Breast epithelium (tissue), 4 donors: ENCODE measurements at regions not wholly inside any gene's neighbourhood (a gene's known extent, or its start where the extent isn't known, plus 50 kb on each side); places are given as distances from the start of the nearest gene placed in this dataset.

Experiments
- DNase-seq, 2 donors: peaks; one replicate each; pipeline ENCODE4 v3.0.0-alpha.2; 2019; ENCODE audit warnings: low spot score in 2 of 2
- H3K27ac ChIP-seq, 2 donors: fragments of 200-600 bp; sonication (generic) in 1 of 2; one replicate each; pipeline ENCODE4 v1.5.1; 2016 to 2019; ENCODE audit warnings: mild to moderate bottlenecking in 1 of 2
- H3K27me3 ChIP-seq, 2 donors: fragments of 200-600 bp; sonication (generic) in 1 of 2; one replicate each; pipeline versions ENCODE4 v1.5.1 to v1.6.0; 2017 to 2019; ENCODE audit warnings: control low read depth in 1 of 2, mild to moderate bottlenecking in 1 of 2
- H3K36me3 ChIP-seq: fragments of 200-600 bp; one replicate; pipeline ENCODE4 v1.5.1; 2019
- H3K4me1 ChIP-seq, 2 donors: fragments of 200-600 bp; sonication (generic); one replicate each; pipeline ENCODE4 v1.5.1; 2016 to 2019; ENCODE audit warnings: control low read depth in 1 of 2
- H3K4me3 ChIP-seq, 3 donors: fragments of 200-600 bp; sonication (generic); 1 replicate in 2 of 3; 2 replicates in 1 of 3; pipeline ENCODE4 v1.5.1; 2016 to 2019; ENCODE audit warnings: mild to moderate bottlenecking in 3 of 3, moderate library complexity in 2 of 3
- H3K9me3 ChIP-seq, 2 donors: fragments of 200-600 bp; sonication (generic) in 1 of 2; one replicate each; pipeline ENCODE4 v1.5.1; 2016 to 2019; ENCODE audit warnings: control low read depth in 1 of 2
- POLR2A ChIP-seq: fragments of 450-650 bp; IDR thresholded peaks from one replicate; pipeline ENCODE4 v1.6.1; 2016; ENCODE audit warnings: antibody characterized with exemption, mild to moderate bottlenecking, moderate library complexity
- POLR2AphosphoS5 ChIP-seq, 3 donors: sonication (generic); formaldehyde crosslinking; IDR thresholded peaks; one replicate each; pipeline ENCODE4 v1.6.1; 2017; ENCODE audit warnings: antibody characterized with exemption in 3 of 3
- intact Hi-C: fragments of 100-400 bp; cut with DNase I; formaldehyde crosslinking; loops from one replicate; pipeline ENCODE4 v1.15.1; 2023; ENCODE audit warnings: low total_unique reads
- TF ChIP-seq, protein P1 (sequence below), 3 donors: fragments of 450-650 bp; IDR thresholded peaks; one replicate each; pipeline ENCODE4 v1.5.1; 2016 to 2017; ENCODE audit warnings: antibody characterized with exemption in 3 of 3, mild to moderate bottlenecking in 3 of 3, moderate library complexity in 3 of 3

DNA sequence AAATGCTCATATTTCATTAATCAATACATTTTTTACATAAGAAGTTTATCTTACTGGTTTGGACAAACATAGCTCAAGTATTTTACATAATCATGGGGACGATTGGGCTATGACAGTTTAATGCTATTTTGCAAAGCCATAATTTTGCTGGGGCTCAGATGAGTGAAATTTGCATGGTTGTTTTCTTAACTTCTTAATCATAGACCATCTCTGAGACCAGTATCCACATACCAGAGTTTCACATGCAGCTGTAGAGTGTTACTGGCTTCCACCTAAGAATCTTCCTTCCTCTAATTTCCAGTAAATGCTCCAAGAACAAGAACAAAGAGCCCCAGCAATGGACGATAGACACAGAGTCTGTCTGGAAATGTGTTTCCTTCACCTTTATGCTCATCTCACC, 303.0 kb upstream of the TMEM132C start:
- H3K9me3 ChIP-seq = peaks cover 0 to 25% of the 10 kb centered on the region in 2 donors
- intact Hi-C loops = no loop called here
- no peak for TF ChIP-seq POLR2A
- TF ChIP-seq, protein P1, sequence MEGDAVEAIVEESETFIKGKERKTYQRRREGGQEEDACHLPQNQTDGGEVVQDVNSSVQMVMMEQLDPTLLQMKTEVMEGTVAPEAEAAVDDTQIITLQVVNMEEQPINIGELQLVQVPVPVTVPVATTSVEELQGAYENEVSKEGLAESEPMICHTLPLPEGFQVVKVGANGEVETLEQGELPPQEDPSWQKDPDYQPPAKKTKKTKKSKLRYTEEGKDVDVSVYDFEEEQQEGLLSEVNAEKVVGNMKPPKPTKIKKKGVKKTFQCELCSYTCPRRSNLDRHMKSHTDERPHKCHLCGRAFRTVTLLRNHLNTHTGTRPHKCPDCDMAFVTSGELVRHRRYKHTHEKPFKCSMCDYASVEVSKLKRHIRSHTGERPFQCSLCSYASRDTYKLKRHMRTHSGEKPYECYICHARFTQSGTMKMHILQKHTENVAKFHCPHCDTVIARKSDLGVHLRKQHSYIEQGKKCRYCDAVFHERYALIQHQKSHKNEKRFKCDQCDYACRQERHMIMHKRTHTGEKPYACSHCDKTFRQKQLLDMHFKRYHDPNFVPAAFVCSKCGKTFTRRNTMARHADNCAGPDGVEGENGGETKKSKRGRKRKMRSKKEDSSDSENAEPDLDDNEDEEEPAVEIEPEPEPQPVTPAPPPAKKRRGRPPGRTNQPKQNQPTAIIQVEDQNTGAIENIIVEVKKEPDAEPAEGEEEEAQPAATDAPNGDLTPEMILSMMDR (IDR thresholded peaks at IDR 0.05) = no peak
- TF ChIP-seq POLR2AphosphoS5 (IDR thresholded peaks at IDR 0.05) = no peak
- no peak overlapping the region for H3K4me3 ChIP-seq
- DNase-seq = no peak
- H3K36me3 ChIP-seq = no peaks in the 10 kb centered on the region
- H3K27ac ChIP-seq = no peak overlapping the region
- no peaks in the 10 kb centered on the region for H3K27me3 ChIP-seq
- no peaks in the 10 kb centered on the region for H3K4me1 ChIP-seq

DNA sequence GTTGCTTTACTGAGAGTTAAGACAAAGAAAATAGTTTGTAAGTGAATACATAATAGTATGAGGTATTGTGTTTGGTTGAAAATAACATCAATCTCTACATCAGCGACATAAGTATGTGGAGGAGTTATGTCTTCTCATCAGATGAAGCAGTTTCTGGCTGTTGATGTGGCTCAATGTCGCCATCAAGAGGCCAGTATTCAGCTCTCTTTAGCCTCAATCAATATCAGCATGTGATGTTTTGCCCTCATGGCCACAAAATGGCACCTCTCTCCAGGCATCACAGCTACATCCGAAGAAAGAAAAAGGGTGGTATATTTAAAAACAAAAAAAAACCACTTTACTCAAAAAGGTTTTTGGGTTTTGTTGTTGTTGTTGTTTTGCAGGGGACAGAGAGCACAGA, 302.3 kb upstream of the TMEM132C start:
- Histone ChIP-seq H3K4me1 (no peaks in the 10 kb centered on the region), H3K36me3 (no peaks in the 10 kb centered on the region), H3K27ac (no peak overlapping the region), H3K27me3 (no peaks in the 10 kb centered on the region), H3K4me3 (no peak overlapping the region), H3K9me3 (peaks cover 0 to 25% of the 10 kb centered on the region in 2 donors)
- intact Hi-C loops = no loop called here
- TF ChIP-seq, protein P1 (IDR thresholded peaks at IDR 0.05) = no peak
- TF ChIP-seq POLR2A = no peak
- no peak for TF ChIP-seq POLR2AphosphoS5 (IDR thresholded peaks at IDR 0.05)
- DNase-seq = no peak

DNA sequence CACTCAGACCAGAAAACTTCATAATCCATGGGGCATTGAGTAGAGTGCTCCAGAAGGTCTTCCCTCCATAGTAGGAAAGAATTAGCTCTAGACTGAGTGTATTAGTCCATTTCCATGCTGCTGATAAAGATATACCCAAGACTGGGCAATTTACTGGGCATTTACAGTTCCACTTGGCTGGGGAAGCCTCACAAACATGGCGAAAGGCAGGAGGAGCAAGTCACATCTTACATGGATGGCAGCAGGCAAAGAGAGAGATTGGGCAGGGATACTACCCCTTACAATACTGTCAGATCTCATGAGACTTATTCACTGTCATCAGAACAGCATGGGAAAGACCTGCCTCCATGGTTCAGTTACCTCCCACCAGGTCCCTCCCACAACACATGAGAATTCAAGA, 300.6 kb upstream of the TMEM132C start:
- Histone ChIP-seq H3K9me3 (peaks cover 0 to 25% of the 10 kb centered on the region in 2 donors), H3K27ac (no peak overlapping the region), H3K36me3 (no peaks in the 10 kb centered on the region), H3K4me3 (no peak overlapping the region), H3K4me1 (no peaks in the 10 kb centered on the region), H3K27me3 (no peaks in the 10 kb centered on the region)
- TF ChIP-seq POLR2AphosphoS5 (IDR thresholded peaks at IDR 0.05) = no peak
- TF ChIP-seq, protein P1 (IDR thresholded peaks at IDR 0.05) = no peak
- no peak for TF ChIP-seq POLR2A
- intact Hi-C loops = no loop called here
- no peak for DNase-seq

DNA sequence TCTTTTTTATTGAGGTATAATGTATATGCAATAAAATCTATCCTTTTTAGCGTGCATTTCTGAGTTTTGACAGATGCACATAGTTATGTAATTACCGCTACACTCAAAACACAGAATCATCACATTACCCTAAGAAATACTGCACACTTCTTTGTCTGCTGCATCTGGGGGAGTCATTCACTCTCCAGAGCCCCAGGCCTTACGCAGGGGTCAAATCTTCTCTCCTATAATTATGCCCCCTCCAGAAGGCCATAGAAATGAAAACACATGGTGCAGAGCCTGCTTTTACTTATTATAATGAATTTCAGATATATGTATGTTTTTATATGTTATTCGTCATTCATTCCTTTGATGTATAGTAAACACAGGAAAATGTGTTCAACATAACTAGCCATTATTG, 296.5 kb upstream of the TMEM132C start:
- Histone ChIP-seq H3K4me3 (no peak overlapping the region), H3K36me3 (no peaks in the 10 kb centered on the region), H3K9me3 (peaks cover 0 to 25% of the 10 kb centered on the region in 2 donors), H3K27ac (no peak overlapping the region), H3K27me3 (no peaks in the 10 kb centered on the region), H3K4me1 (no peaks in the 10 kb centered on the region)
- TF ChIP-seq POLR2A (no peak), POLR2AphosphoS5 (IDR thresholded peaks at IDR 0.05) (no peak)
- TF ChIP-seq, protein P1 (IDR thresholded peaks at IDR 0.05) = no peak
- no peak for DNase-seq
- intact Hi-C loops = no loop called here

DNA sequence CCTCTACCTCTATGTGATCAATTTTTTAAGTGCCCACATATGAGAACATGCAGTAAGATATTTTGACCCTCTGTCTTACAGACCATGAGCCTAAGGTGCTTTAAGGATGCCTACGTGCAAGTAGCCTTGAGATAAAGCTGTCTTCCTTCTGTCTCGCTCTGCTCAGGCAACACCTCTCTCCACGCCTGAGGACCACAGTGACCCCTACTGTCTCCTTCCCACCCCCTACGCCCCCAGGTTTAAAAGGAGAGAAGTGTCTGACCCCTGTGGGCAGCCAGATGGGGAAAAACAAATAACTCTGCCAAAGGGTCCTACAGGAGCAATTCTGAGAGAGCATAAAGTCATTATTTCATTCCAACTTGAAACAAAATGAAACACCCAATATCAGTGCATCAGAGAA, 286.4 kb upstream of the TMEM132C start:
- no peaks in the 10 kb centered on the region for H3K27me3 ChIP-seq
- H3K9me3 ChIP-seq = no peaks in the 10 kb centered on the region
- H3K4me1 ChIP-seq = no peaks in the 10 kb centered on the region
- TF ChIP-seq, protein P1 (IDR thresholded peaks at IDR 0.05) = no peak
- TF ChIP-seq POLR2AphosphoS5 (IDR thresholded peaks at IDR 0.05) = no peak
- no peak for TF ChIP-seq POLR2A
- no peak overlapping the region for H3K27ac ChIP-seq
- DNase-seq = no peak
- H3K4me3 ChIP-seq = no peak overlapping the region
- intact Hi-C loops = no loop called here
- no peaks in the 10 kb centered on the region for H3K36me3 ChIP-seq
